AG09319 (cell line): ENCODE measurements at regions not wholly inside any gene's neighbourhood (a gene's known extent, or its start where the extent isn't known, plus 50 kb on each side); places are given as distances from the start of the nearest gene placed in this dataset.

Experiments
- DNase-seq: peaks from one replicate; pipeline ENCODE4 v3.0.0-alpha.2; 2010; ENCODE audit warnings: low read depth; ENCODE audit errors: extremely low read depth
- TF ChIP-seq, protein P1 (sequence below): IDR thresholded peaks from 2 replicates; pipeline ENCODE4 v1.5.1; 2011; ENCODE audit warnings: low read depth, mild to moderate bottlenecking, inconsistent platforms, low read length, moderate library complexity

GRCh38 chr4:165612936-165613335 is 234.1 kb downstream of the CPE start:
- DNase-seq, result no peak
- TF ChIP-seq, protein P1, sequence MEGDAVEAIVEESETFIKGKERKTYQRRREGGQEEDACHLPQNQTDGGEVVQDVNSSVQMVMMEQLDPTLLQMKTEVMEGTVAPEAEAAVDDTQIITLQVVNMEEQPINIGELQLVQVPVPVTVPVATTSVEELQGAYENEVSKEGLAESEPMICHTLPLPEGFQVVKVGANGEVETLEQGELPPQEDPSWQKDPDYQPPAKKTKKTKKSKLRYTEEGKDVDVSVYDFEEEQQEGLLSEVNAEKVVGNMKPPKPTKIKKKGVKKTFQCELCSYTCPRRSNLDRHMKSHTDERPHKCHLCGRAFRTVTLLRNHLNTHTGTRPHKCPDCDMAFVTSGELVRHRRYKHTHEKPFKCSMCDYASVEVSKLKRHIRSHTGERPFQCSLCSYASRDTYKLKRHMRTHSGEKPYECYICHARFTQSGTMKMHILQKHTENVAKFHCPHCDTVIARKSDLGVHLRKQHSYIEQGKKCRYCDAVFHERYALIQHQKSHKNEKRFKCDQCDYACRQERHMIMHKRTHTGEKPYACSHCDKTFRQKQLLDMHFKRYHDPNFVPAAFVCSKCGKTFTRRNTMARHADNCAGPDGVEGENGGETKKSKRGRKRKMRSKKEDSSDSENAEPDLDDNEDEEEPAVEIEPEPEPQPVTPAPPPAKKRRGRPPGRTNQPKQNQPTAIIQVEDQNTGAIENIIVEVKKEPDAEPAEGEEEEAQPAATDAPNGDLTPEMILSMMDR, result no peak

- TF ChIP-seq, protein P1, result no peak
- DNase-seq, result no peak
These were observed 234.8 kb downstream of the CPE start for GRCh38 chr4:165613581-165613980.

DNA sequence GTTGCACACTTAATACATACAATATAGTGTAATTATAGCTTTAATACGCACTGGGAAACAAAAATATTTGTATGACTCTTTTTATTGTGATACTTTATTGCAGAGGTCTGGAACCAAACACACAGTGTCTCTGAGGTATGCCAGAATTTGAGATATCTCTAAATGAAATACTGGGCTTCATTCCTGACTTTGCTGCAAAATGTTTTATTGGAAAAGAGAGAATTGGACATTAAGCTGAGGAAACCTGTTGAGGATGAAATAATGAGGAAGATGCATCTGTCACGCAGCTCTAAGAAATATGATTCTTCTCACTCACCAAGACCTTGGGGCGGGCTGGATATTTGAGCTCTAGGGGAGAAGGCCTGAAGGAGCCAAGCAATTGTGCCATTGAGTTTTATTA is 242.1 kb downstream of the CPE start:
- DNase-seq, result no peak
- TF ChIP-seq, protein P1, result no peak

- TF ChIP-seq, protein P1, result no peak
- no peak for DNase-seq
These were observed 243.2 kb downstream of the CPE start for GRCh38 chr4:165621983-165622382.

- TF ChIP-seq, protein P1, result no peak
- no peak for DNase-seq
These were observed 246.5 kb downstream of the CPE start for GRCh38 chr4:165625281-165625680.

GRCh38 chr4:165626316-165626715 is 246.7 kb upstream of the TLL1 start:
- TF ChIP-seq, protein P1, result no peak
- no peak for DNase-seq

- no peak for DNase-seq
- TF ChIP-seq, protein P1, result no peak
These were observed 245.9 kb upstream of the TLL1 start for GRCh38 chr4:165627128-165627527.
